ENCODE measurements at regions not wholly inside any gene's neighbourhood (a gene's known extent, or its start where the extent isn't known, plus 50 kb on each side); places are given as distances from the start of the nearest gene placed in this dataset.

DNA sequence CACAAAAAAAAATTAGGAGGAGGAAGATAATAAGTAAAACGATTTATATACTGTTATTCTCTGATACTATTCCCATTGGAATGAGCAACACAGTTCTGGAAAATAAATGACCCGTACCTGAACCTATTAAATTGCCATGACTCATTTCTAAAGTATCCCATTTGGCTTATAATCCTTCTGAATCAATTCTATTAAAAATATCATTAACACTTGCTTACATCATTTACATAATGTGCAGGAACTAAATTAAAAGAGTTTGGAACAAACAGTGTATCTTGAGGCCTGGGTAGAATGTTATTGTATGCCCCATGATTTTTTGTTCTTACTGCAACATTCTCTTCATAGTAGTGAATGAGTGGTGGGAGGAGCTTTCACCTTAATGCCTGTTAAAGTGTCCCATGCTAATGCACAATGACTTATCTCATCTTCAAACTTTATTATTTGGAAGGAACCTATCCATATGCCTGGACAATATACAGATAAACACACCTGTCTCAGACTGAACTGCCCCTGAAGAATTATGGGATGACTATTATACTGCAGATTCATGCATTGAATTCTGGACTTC lies 549.9 kb upstream of the ACVR2A start:
- TF ChIP-seq POLR2A (IDR thresholded peaks at IDR 0.05; ENCODE audit: borderline replicate concordance, extremely low read depth, insufficient read depth, insufficient read length) (no peak), EZH2phosphoT487 (IDR thresholded peaks at IDR 0.05; ENCODE audit: borderline replicate concordance) (no peak), POLR2AphosphoS5 (IDR thresholded peaks at IDR 0.05; ENCODE audit: low read depth, low read length) (no peak), ZNF274 (IDR thresholded peaks at IDR 0.05; ENCODE audit: low read depth, low read length) (no peak), EZH2 (IDR thresholded peaks at IDR 0.05) (no peak), JUND (IDR thresholded peaks at IDR 0.05) (peak; percentile 61), CEBPB (IDR thresholded peaks at IDR 0.05; ENCODE audit: low read depth) (no peak), RAD21 (IDR thresholded peaks at IDR 0.05; ENCODE audit: low read depth) (0 out of 2 replicates have a peak, but pooled peaks have one; percentile 3), SIN3A (IDR thresholded peaks at IDR 0.05; ENCODE audit: low read depth) (no peak), ZFX (IDR thresholded peaks at IDR 0.05) (no peak), EGR1 (IDR thresholded peaks at IDR 0.05; ENCODE audit: low read depth) (no peak)
- TF ChIP-seq, protein P1, sequence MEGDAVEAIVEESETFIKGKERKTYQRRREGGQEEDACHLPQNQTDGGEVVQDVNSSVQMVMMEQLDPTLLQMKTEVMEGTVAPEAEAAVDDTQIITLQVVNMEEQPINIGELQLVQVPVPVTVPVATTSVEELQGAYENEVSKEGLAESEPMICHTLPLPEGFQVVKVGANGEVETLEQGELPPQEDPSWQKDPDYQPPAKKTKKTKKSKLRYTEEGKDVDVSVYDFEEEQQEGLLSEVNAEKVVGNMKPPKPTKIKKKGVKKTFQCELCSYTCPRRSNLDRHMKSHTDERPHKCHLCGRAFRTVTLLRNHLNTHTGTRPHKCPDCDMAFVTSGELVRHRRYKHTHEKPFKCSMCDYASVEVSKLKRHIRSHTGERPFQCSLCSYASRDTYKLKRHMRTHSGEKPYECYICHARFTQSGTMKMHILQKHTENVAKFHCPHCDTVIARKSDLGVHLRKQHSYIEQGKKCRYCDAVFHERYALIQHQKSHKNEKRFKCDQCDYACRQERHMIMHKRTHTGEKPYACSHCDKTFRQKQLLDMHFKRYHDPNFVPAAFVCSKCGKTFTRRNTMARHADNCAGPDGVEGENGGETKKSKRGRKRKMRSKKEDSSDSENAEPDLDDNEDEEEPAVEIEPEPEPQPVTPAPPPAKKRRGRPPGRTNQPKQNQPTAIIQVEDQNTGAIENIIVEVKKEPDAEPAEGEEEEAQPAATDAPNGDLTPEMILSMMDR (IDR thresholded peaks at IDR 0.05 in 2 of 3, conservative IDR thresholded peaks at IDR 0.05 in 1 of 3; ENCODE audit: borderline replicate concordance in 1 of 3, insufficient read depth in 1 of 3, low read depth in 2 of 3, low read length in 2 of 3): no peak
- TF ChIP-seq, protein P2, sequence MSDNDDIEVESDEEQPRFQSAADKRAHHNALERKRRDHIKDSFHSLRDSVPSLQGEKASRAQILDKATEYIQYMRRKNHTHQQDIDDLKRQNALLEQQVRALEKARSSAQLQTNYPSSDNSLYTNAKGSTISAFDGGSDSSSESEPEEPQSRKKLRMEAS (IDR thresholded peaks at IDR 0.05): no peak
